ENCODE measurements at regions not wholly inside any gene's neighbourhood (a gene's known extent, or its start where the extent isn't known, plus 50 kb on each side); places are given as distances from the start of the nearest gene placed in this dataset.

DNA sequence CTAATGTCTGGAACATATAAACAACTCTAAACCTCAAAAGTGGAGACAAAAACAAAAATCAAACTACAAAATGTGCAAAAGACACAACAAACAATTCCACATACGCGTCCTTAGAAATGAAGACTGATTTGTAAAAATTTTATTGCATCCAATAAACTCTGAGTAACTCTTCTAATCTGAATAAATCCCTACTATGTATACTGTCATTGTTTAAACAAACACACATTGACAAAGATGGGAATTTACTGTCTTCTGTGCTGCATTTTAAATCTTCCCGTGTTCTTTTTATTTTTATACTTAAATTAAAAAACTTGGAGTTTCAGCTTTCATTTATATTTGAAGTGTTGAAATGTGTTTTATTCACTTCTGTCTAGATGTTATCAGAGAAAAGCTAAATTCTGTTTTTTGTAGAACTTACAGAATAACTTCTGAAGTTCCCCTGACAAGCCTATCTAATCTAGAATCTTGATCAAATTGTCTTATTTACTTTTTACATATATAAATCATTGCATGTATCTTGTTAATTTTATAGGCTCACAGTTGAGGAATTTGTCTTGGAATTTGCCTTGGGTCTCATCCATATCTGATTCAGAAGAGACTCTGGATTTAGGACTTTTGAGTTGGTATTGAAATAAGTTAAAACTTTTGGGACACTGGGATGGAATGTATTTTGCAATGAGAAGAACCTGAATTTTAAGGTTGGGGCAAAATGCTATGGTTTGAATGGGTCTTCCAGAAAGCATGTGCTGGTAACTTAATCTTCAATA, 2064.4 kb upstream of the C9orf72 start:
- no peak for TF ChIP-seq YY1 (IDR thresholded peaks at IDR 0.05; ENCODE audit: insufficient read depth, insufficient read length)
- TF ChIP-seq ZNF274 (IDR thresholded peaks at IDR 0.05; ENCODE audit: low read depth, low read length) = no peak
- no peak for TF ChIP-seq SUZ12 (IDR thresholded peaks at IDR 0.05; ENCODE audit: extremely low read depth, insufficient read depth, insufficient read length)

Measured in NT2/D1 (cell line).